Spleen (tissue), 7 donors: ENCODE measurements at regions not wholly inside any gene's neighbourhood (a gene's known extent, or its start where the extent isn't known, plus 50 kb on each side); places are given as distances from the start of the nearest gene placed in this dataset.

ENCODE experiments used
- CTCF ChIP-seq, 11 experiments: fragments of 200-600 bp in 7 of 11; fragments of 450-650 bp in 4 of 11; sonication (generic) in 4 of 11; IDR thresholded peaks in 8 of 11; conservative IDR thresholded peaks in 3 of 11; 1 replicate in 7 of 11; 2 replicates in 4 of 11; pipeline versions ENCODE4 v1.4.0 to v1.8.0; 2016 to 2021; ENCODE audit warnings: antibody characterized with exemption in 11 of 11, inconsistent platforms in 4 of 11, mild to moderate bottlenecking in 1 of 11
- POLR2A ChIP-seq, 3 donors: fragments of 450-650 bp; IDR thresholded peaks; one replicate each; pipeline ENCODE4 v1.5.1; 2017; ENCODE audit warnings: antibody characterized with exemption in 3 of 3, mild to moderate bottlenecking in 1 of 3
- donor health status: DM: no; HTN: no; CAD: no; lungs with moderate emphysema.
- donor health status: DM: no; HTN: no; CAD: no.
- donor health status: DM: no; HTN: no; CAD: no.

GRCh38 chr14:46137786-46138185 is 513.8 kb downstream of the RPL10L start:
- TF ChIP-seq CTCF (IDR thresholded peaks at IDR 0.05 in 8 of 11, conservative IDR thresholded peaks at IDR 0.05 in 3 of 11): no peak
- no peak for TF ChIP-seq POLR2A (IDR thresholded peaks at IDR 0.05)
